Esophagus muscularis mucosa (tissue), 4 donors: ENCODE measurements at regions not wholly inside any gene's neighbourhood (a gene's known extent, or its start where the extent isn't known, plus 50 kb on each side); places are given as distances from the start of the nearest gene placed in this dataset.

Experiments
- EP300 ChIP-seq: sonication (generic); formaldehyde crosslinking; IDR thresholded peaks from one replicate; pipeline ENCODE4 v1.6.1; 2017; ENCODE audit warnings: antibody characterized with exemption
- POLR2A ChIP-seq: fragments of 450-650 bp; IDR thresholded peaks from one replicate; pipeline ENCODE4 v1.6.1; 2017; ENCODE audit warnings: antibody characterized with exemption, moderate library complexity, mild to moderate bottlenecking, low read depth
- POLR2AphosphoS5 ChIP-seq, 2 donors: sonication (generic); formaldehyde crosslinking; IDR thresholded peaks; one replicate each; pipeline ENCODE4 v1.6.1; 2017; ENCODE audit warnings: antibody characterized with exemption in 2 of 2
- TF ChIP-seq, protein P1 (sequence below), 3 experiments: fragments of 200-600 bp in 2 of 3; fragments of 450-650 bp in 1 of 3; sonication (generic) in 2 of 3; IDR thresholded peaks; one replicate each; pipeline ENCODE4 v1.5.1; 2017 to 2019; ENCODE audit warnings: antibody characterized with exemption in 3 of 3, mild to moderate bottlenecking in 2 of 3, moderate library complexity in 1 of 3

DNA sequence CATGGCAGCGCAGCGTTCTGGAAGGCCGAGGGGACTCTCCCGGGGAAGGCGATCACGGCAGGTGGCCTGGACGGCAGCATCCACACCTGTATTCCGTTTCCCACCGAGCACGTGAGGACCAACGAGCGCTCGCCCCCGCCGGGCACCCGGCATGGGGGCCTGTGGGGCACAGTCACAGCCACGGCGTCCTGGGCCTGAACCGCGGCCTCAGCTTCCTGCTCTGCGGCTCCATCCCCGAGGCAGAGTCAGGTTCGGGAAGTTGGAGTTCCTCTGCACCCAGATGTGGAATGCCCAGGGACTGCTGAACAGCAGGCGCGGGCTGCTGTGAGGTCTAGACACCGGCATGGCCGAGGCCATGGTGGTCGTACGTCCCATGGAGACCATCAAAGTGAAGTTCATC is 1713.9 kb downstream of the TP53TG3F start:
- TF ChIP-seq, protein P1, sequence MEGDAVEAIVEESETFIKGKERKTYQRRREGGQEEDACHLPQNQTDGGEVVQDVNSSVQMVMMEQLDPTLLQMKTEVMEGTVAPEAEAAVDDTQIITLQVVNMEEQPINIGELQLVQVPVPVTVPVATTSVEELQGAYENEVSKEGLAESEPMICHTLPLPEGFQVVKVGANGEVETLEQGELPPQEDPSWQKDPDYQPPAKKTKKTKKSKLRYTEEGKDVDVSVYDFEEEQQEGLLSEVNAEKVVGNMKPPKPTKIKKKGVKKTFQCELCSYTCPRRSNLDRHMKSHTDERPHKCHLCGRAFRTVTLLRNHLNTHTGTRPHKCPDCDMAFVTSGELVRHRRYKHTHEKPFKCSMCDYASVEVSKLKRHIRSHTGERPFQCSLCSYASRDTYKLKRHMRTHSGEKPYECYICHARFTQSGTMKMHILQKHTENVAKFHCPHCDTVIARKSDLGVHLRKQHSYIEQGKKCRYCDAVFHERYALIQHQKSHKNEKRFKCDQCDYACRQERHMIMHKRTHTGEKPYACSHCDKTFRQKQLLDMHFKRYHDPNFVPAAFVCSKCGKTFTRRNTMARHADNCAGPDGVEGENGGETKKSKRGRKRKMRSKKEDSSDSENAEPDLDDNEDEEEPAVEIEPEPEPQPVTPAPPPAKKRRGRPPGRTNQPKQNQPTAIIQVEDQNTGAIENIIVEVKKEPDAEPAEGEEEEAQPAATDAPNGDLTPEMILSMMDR (IDR thresholded peaks at IDR 0.05): no peak
- TF ChIP-seq POLR2AphosphoS5 (IDR thresholded peaks at IDR 0.05): no peak
- no peak for TF ChIP-seq POLR2A
- no peak for TF ChIP-seq EP300
